CD1c-positive myeloid dendritic cell (primary cell): ENCODE measurements at regions not wholly inside any gene's neighbourhood (a gene's known extent, or its start where the extent isn't known, plus 50 kb on each side); places are given as distances from the start of the nearest gene placed in this dataset.
A peak's percentile ranks its signal among the peaks of the same experiment; 100 is the strongest.
"Not testable (repeated sequence)": the region's sequence is repeated elsewhere in the genome, so short reads cannot be mapped to it uniquely, and the experiment has no call there.

Source experiments
- DNase-seq: peaks from one replicate; pipeline ENCODE4 v3.0.0-alpha.2; 2016; ENCODE audit errors: extremely low spot score

DNA sequence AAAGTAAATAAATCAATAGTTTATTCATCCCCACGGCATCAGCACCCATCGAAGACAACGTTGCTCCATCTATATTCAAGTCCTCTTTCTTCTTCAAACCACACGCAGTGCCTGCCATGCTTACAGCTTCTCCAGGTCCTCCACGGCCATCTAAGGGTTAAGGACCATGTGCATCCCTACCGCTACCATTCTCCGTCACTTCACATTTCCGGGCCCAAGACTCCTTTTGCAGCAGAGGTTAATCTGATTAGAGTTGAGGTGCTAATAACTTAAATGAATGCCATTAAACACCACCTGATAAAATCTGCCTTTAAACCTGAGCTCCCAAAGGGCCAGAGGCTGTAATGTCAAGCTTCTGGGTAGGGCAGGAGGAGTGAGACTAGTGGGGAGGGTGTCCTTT, 79.7 kb upstream of the CCND2 start:
- DNase-seq, result no peak

DNA sequence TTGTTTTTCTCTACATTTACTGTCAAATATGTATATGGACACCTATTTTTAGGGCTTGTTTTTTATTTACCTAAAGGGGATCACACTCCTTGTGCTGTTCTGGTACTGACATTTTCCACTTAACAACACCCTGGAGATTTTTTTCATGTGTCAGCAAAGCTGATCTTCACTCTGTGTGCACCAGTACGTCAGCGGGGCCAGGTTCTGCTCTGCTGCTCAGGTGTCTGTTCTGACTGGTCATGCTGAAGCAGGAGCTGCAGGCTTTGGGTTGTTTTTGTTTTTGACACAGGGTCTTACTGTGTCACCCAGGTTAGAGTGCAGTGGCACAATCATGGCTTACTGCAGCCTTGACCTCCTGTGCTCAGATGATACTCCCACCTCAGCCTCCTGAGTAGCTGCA, 81.9 kb upstream of the CCND2 start:
- DNase-seq, result no peak

DNA sequence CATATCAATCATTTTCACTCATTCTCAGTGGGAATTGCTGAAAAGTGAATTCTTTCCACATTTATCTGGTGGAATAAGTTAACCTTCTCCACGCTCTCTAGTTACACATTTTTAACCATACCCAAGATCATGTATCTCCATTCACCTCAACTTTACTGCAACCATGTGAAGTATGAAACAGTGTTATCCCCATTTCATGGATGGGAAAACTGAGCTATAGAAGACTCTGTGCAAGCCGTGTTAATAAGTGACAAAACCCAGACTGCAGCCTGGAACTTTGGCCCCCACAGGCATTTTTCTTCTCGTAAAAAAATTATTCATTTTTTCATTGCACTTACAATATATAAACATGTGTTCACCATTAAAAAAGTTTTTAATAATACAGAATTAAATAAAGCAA, 82.4 kb upstream of the CCND2 start:
- no peak for DNase-seq

DNA sequence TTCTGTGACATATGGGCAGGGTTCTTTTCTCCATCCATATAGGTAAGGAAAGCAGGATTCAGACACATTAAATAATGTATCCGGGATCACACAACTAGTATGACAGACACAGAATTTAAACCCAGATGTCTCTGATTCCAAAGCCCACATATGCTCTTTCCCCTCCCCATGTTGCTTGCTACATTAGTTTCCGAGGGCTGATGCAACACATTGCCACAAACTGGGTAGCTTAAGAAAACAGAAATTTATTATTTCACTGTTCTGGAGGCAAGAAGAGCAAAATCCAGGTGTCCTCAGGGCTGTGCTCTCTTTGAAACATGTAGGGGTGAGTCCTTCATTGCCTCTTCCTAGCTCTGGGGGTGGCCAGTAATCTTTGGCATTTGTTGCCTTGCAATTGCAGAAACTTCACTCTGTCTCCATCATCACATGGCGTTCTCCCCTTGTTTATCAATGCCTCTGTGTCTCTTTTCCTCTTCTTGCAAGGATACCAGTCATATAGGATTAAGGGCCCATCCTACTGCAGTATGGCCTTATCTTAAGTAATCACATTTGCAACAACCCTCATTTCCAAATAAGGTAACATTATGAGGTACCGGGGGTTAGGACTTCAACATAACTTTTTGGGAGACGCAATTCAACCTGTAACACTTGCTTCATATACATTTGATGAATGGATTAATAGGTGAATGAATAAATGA, 83.0 kb upstream of the CCND2 start:
- no peak for DNase-seq

DNA sequence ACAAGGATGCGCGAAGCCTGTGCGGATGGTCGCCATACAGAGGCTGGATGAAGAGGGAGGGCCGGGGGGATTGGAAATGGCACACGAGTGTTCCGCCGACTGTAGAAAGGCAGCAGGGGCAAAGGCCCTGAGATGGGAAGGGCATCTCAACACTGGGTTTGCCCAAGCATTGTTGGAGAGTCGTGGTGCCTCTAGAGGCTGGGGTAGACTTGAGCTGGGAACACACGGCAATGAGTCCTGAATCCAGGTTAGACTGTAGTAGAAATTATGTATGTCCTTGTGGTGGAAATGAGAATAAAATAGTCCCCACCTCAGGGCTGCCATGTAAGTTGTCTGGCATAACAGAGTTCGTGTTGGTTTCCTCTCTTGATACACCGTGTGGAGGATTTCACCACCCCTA, 83.8 kb upstream of the CCND2 start:
- DNase-seq, result no peak

DNA sequence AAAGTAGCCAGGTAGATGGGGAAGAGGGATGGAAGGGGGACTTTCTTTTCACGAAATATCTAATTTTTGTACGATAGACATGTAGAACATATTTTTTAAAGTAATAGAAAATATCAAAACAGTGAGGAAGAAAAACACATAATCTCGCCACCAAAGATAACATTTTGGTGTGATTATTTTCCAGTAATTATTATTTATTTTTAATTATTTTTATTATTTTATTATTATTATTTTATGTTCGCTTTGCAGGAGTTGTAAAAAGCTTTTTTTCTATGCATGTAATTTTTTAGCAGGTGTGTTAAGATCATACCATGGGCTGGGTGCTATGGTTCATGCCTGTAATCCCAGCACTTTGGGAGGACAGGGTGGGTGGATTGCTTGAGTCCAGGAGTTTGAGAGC, 85.6 kb upstream of the CCND2 start:
- DNase-seq, result no peak

DNA sequence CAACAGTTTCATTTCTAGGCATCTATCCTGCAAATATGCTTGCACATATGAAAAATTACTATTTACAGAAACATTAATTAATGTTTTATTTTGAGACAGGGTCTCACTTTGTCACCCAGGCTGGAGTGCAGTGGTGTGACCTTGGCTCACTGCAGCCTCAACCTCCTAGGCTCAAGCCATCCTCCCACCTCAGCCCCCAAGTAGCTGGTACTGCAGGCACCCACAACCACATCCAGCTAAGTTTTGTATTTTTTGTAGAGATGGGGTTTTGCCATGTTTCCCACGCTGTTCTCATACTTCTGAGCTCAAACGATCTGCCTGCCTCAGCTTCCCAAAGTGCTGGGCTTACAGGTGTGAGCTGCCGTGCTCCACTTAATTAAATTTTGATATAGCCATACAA, 86.2 kb upstream of the CCND2 start:
- not testable (repeated sequence) for DNase-seq

DNA sequence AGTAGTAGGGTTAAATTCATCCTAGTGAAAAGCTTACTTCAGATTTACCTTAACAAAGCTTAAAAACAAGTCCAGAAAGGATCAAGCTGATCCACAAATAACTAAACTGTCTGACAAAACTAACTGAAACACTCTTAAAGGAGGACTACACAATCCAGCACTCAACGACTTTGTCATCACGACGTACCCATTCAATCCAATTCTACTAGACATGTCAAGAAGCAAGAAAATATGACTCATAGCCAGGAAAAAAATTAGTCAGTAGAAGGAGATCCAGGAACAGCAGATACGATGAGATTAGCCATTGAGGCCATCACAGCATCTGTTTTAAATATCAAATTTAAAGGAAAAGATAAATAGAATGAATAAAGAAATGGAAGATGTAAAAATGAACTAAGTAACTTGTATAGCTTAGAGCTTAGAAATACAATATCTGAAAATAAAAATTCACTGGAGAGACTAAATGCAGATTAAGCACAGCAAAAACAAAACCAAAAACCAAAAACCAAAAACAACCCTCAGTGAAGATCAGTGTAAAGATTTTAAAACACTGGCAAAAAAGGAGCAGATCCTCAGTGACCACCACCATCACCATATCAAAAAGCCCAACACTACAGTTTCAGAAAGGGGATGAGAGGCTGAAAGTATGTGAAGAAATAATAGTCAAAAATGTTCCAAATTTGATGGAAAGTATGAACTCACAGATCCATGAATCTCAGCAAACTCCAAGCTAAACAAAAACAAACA, 95.0 kb upstream of the CCND2 start:
- no peak for DNase-seq

DNA sequence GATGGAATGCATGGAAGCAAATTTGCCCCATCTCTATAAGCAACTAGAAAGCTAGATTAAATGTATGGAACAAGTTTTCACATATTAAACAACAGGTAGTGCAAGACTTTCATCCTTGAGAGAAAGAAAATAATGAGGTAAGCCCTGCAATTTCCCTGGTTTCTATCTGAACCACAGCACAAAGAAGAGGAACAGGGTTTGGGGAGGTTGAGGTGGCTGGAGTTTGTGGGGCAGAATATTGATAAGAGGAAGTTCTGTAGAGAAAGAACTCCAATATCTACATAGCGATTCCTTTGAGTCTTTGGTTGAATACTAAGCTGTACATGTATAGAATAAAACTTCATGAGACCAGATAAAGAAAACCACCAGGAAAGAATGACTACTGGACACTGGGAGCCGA, 96.3 kb upstream of the CCND2 start:
- peak; percentile 47 for DNase-seq

DNA sequence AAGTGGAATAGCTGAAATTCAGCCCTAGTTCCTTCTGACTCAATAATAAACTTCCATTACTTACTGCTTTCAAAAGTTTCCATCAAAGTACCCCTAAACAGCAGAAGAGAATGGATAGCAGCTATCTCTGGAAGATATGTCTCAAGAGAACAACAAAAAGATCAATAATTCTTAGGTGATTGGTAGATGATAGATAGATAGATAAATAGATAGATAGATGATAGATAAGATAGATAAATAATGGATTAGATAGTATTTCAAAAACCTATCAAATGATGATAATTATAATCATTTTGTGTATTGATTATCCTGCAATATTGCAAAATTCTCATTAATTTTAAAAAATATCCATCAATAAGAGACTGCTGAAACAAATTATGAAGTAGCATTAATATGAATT, 97.4 kb upstream of the CCND2 start:
- DNase-seq, result no peak

DNA sequence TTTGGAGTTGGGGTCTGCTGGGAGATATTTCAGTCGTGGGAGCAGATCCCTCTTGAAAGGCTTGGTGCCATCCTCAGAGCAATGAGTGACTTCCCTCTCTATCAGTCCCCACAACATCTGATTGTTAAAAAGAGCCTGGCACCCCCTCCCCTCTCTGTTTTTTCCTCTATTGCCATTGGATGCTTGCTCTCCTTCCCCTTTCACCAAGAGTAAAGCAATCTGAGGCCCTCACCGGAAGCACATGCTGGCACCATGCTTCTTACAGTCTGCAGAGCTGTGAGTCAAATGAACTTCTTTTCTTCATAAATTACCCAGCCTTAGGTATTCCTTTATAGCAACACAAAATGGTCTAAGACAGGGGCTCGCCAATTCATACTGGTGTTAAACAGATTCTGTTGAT, 99.1 kb upstream of the CCND2 start:
- no peak for DNase-seq

DNA sequence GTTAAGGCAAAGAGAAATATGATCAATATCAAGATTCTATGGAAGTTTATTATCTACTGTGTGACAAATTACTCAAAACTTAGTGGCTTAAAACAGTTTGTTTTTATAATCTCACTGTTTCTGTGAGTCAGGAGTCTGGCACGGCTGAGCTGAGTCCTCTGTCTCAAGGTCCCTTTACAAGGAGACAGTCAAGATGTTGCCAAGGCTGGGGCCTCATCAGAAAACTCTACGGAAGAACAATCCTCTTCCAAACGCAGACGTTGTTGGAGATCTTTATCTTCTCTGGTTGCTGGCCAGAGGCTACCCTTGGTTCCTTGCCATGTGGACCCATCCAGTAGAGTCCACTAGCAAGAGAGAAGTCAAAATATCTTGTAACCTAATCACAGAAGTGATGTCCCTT, 100.6 kb upstream of the CCND2 start:
- no peak for DNase-seq

DNA sequence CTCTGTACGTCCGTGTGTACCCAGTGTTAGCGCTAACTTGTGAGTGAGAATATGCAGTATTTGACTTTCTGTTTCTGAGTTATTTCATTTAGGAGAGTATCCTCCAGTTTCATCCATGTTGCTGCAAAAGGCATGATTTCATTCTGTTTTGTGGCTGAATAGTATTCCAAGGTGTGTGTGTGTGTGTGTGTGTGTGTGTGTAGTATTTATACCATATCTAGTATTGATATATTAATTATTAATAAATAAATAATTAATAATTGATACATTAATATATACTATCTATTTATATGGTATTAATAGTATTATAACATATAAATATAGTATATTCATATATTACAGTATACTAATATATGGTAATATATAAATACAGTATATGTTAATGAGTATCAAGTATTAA, 101.8 kb upstream of the CCND2 start:
- no peak for DNase-seq

DNA sequence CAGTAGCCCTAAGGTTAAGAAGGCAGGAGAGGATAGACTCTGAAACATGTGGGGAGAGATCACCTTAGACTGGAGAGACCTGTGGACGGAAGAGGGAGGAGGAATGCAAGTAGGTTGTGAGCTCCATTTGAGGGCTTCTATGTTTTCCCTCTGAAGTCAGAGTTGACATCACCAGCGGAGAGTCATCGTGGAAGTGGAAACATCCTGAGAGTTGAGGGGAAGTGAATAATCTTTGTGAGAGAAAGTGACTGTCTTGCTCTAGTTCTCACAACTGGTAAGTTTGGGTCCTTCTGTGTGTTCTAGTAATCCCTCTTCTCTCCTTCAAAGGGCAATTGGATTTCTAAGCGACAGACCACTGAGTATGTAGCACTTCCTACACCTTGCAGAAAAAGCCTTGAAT, 103.6 kb upstream of the CCND2 start:
- DNase-seq, result peak; percentile 51

DNA sequence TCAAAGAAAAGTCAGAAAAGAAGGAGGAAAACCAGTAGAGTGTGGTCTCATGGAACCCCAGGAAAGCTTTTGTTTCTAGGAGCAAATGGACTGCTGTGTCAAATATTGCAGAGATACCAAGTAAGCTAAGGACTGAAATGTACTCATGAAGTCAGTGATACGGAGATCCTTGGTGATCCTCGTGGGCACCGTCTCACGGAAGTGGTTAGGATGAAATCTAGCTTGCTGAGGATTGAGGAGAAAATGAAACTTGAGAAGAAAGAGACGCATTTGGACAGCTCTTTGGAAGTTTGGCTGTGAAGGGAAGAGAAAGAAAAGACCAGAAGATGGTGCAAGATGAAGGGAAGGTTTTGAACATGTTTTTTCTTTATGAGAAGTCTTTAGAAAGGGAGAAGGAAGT, 104.0 kb upstream of the CCND2 start:
- no peak for DNase-seq

DNA sequence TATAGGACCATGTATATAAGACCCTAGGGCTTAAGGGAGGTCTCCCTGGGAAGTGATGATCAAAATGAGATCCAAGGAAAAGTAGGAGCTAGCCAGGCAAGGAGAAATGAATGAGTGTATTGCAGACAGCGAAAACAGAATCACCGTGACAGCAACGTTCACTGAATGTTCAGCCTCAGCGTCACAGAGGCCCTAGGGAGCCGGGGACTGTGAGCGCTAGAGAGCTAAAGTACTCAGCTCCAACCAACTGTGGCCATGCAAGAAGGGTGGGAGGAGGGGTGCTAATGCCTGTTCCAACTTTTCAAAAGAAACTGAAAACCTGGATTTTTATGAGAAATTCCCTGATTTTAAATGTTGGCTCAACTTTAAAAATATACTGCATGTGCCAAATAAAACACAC, 105.5 kb upstream of the CCND2 start:
- DNase-seq, result no peak

DNA sequence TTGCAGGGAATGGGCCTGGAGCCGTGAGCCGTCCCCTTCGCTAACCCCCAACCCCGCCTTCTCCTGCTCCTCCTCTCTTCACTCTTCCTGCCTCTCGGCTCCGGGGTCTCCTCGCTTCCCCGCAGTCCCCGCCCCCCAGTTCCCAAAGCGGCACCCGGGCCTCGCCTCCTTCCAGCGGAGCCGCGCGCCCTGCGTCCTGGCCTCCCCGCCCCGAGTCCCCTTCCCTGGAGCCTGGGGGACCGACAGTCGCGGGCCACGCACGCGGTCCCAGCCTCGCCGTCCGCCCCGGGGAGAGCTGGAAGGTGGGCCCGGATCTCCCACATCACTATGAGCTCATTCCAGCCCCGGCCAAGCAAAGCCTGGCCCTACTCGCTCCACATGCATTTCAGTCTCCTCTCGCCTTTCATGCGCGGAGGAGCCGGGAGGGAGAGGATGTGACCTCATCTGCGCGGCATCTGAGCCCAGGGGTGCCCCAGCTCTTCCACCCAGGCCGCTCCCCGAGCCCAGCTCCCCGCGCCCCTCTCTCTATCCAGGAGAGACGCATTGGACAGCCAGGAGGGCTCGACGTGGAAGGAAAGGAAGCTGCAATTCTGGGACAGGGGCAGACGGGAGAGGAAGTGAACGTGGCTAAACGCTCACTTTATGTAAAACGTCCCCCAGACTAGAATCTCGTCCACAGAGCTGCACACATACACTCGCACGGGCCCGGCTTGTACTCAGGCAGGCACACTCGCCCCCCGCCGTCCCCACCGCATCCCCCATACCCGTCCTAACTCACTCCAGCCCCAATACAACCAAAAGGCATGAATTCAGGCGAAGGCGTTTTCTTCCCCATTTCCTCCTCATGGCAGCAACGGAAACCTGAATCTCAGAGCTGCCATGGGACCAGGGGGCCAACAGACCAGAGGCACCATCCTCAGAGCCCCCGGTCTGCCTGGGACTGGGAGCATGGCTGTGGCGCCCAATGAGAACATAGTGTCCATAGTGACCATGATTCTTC, 108.7 kb upstream of the CCND2 start:
- peak; percentile 31 for DNase-seq

DNA sequence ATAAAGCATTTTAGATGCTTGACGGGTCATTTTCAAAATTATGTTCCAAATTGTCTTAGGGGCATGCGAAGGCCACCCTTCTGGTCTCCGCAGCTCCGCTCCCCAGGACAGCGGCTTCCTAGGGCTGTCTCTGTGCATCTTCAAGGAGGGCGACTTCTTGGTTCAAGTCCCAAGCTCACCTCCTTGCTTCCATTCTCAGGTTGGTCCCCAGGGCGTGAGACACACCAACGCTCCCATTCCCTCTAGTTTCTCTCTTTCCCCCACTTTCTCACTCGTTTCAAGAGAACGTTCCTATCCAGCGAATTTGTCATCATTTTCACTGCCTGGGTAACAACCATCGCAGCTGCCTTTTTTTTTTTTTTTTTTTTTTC, 109.4 kb upstream of the CCND2 start:
- DNase-seq, result no peak

DNA sequence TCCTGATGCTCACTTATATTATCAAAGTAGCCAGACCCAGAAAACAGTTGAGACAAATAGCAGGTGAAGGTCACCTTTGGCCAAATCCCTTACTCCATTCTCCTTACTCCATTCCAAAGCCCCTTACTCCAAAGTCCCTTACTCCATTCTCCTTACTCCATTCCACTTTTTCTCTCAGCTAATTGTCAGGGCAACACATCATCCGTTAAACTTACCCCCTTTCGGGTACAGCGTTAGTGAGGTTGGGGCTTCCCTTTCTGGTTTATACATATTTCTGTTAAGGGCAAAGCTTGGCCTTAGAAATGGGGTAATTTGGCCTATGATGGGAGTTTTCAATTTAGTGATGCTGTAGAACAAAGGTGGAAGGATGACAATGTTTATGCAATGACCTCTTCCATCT, 111.8 kb upstream of the CCND2 start:
- DNase-seq, result no peak

DNA sequence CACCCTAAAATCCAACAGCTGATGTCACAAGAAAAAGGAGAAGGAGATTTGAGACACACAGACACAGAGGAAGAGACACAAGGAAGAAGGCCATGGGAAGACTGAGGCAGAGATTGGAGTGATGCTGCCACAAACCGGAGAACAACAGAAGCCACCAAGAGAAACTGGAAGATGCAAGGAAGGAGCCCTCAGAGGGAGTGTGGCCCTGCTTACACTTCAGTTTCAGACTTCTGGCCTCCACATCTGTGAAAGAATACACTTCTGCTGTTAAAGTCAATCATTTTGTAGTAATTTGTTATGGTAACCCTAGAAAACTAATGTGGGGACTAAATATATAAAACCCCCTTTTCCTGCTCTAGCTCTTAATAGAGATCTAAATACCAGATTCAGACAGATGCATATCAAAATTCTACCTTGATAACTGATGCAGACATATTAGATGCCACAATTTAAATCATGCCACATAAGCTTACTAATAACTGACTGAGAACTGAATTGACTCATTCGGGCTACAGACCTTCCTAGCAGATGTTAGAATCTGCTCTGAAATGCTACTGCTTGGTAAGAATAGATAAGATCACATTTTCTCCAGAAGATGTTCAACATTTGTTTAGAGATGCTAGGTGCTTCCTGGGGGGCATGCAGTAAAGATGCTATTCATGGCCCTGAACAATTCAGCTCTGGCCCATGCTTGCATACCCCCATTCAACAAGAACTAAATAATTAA, 113.1 kb upstream of the CCND2 start:
- DNase-seq, result peak; percentile 18

DNA sequence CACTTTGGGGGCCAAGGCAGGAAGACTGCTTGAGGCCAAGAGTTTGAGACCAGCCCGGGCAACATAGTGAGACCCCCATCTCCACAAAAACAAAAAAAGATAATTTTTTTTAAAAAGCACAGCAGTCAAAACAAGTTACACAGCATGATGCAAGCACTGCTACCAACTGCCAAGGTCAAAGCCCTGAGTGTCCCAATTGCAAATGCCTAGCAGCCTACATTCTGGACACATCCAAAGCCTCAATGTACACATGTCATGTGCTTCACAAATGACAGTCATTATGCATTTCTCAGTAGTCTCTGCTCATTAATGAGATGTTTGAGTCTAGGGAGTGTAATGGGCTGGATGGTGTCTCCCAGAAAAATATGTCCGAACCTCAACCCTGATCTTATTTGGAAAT, 113.7 kb upstream of the CCND2 start:
- DNase-seq, result no peak

DNA sequence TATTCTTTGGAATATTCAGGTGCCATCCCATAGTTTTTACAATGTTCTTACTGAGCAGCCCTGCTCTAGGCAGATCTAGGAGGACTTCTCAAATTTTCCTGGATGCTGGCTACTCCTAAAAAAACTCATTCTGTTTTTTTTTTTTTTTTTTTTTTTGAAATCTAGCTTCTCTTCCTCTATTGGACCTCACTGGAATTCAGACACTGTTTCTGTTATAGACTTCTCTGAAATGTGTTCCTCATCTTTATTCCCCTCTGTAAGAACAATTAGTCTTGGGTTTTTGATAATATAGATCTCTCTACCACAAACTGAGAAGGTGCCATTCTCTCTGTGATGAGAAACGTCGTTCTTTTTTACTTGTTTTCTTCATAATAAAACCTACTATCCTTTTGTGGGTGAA, 115.3 kb upstream of the CCND2 start:
- DNase-seq, result peak; percentile 55
